Smooth muscle cell (in vitro differentiated cells): ENCODE measurements at regions not wholly inside any gene's neighbourhood (a gene's known extent, or its start where the extent isn't known, plus 50 kb on each side); places are given as distances from the start of the nearest gene placed in this dataset.
A peak's percentile ranks its signal among the peaks of the same experiment; 100 is the strongest.

Experiments used
- DNase-seq: peaks from one replicate; lab custom pipeline; 2025; ENCODE audit not compliant: unreplicated experiment; lab: John Stamatoyannopoulos, UW
- H2AFZ ChIP-seq: fragments of 200-600 bp; sonication (generic); 2 replicates; pipeline ENCODE4 v1.6.0; 2016; ENCODE audit warnings: antibody characterized with exemption, low read depth, mild to moderate bottlenecking
- H3F3A ChIP-seq: fragments of 200-600 bp; sonication (generic); 2 replicates; pipeline ENCODE4 v1.6.0; 2017; ENCODE audit warnings: antibody characterized with exemption, low read depth
- H3K27ac ChIP-seq: fragments of 200-600 bp; sonication (generic); 2 replicates; pipeline ENCODE4 v1.5.1; 2016; ENCODE audit warnings: low read depth, mild to moderate bottlenecking
- H3K27me3 ChIP-seq: fragments of 200-600 bp; sonication (generic); 2 replicates; pipeline ENCODE4 v1.6.1; 2016; ENCODE audit warnings: low read depth, mild to moderate bottlenecking
- H3K36me3 ChIP-seq: fragments of 200-600 bp; sonication (generic); 2 replicates; pipeline ENCODE4 v1.5.1; 2016; ENCODE audit warnings: low read depth
- H3K4me1 ChIP-seq: fragments of 200-600 bp; sonication (generic); 2 replicates; pipeline ENCODE4 v1.5.1; 2016; ENCODE audit warnings: low read depth
- H3K4me2 ChIP-seq: fragments of 200-600 bp; sonication (generic); 2 replicates; pipeline ENCODE4 v1.6.0; 2016; ENCODE audit warnings: mild to moderate bottlenecking
- H3K4me3 ChIP-seq: fragments of 200-600 bp; sonication (generic); 2 replicates; pipeline ENCODE4 v1.5.1; 2016; ENCODE audit warnings: mild to moderate bottlenecking
- H3K79me2 ChIP-seq: fragments of 200-600 bp; sonication (generic); 2 replicates; pipeline ENCODE4 v1.6.0; 2016; ENCODE audit warnings: low read depth, mild to moderate bottlenecking
- H3K9ac ChIP-seq: fragments of 200-600 bp; sonication (generic); 2 replicates; pipeline ENCODE4 v1.6.0; 2016; ENCODE audit warnings: low read depth
- H3K9me3 ChIP-seq: fragments of 200-600 bp; sonication (generic); replicated peaks from 2 replicates; pipeline ENCODE4 v1.5.1; 2016; ENCODE audit warnings: low read depth
- H4K20me1 ChIP-seq: fragments of 200-600 bp; sonication (generic); 2 replicates; pipeline ENCODE4 v1.6.0; 2016; ENCODE audit warnings: low read depth
- WGBS: methylation state at CpG from one replicate; pipeline ENCODE4 v1.1.7; 2016; ENCODE audit warnings: low lambda C conversion rate; 5-methylcytosine and 5-hydroxymethylcytosine counted together
- TF ChIP-seq, protein P1 (sequence below): fragments of 200-600 bp; sonication (generic); IDR thresholded peaks from 2 replicates; pipeline ENCODE4 v1.5.1; 2017; ENCODE audit warnings: borderline replicate concordance, mild to moderate bottlenecking, antibody characterized with exemption; ENCODE audit not compliant: insufficient read depth, poor library complexity, severe bottlenecking

DNA sequence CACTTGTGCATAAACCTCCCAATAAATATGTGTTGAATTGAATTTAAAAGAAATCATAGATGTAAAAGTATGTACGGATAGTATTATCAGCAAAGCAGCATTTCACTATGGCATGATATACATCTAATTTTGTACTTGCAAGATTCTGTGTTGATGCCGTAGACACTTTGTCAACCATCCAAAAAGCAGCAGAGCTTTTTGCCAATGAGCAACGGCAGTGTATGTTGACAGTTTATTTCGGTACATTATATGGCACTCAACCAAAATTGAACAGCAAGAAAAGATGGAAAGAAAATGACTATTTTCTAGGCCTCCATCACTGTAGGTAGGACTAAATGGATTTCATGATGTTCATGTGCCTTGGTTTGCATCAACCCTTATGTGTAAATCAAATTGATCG lies 543.7 kb downstream of the DACH1 start:
- H3K4me3 ChIP-seq, result no peak overlapping the region
- H2AFZ ChIP-seq, result no peak overlapping the region
- H3K79me2 ChIP-seq, result no peaks in the 10 kb centered on the region
- H4K20me1 ChIP-seq, result no peaks in the 10 kb centered on the region
- H3F3A ChIP-seq, result no peaks in the 10 kb centered on the region
- TF ChIP-seq, protein P1, sequence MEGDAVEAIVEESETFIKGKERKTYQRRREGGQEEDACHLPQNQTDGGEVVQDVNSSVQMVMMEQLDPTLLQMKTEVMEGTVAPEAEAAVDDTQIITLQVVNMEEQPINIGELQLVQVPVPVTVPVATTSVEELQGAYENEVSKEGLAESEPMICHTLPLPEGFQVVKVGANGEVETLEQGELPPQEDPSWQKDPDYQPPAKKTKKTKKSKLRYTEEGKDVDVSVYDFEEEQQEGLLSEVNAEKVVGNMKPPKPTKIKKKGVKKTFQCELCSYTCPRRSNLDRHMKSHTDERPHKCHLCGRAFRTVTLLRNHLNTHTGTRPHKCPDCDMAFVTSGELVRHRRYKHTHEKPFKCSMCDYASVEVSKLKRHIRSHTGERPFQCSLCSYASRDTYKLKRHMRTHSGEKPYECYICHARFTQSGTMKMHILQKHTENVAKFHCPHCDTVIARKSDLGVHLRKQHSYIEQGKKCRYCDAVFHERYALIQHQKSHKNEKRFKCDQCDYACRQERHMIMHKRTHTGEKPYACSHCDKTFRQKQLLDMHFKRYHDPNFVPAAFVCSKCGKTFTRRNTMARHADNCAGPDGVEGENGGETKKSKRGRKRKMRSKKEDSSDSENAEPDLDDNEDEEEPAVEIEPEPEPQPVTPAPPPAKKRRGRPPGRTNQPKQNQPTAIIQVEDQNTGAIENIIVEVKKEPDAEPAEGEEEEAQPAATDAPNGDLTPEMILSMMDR, result no peak
- no peaks in the 10 kb centered on the region for H3K27me3 ChIP-seq
- no peaks in the 10 kb centered on the region for H3K9me3 ChIP-seq
- no peak for DNase-seq
- H3K9ac ChIP-seq, result no peak overlapping the region
- H3K27ac ChIP-seq, result no peak overlapping the region
- H3K4me1 ChIP-seq, result no peaks in the 10 kb centered on the region
- no peak overlapping the region for H3K4me2 ChIP-seq
- WGBS, result 92% methylated on average over 5 of the region's 5 CpGs
- H3K36me3 ChIP-seq, result no peaks in the 10 kb centered on the region

DNA sequence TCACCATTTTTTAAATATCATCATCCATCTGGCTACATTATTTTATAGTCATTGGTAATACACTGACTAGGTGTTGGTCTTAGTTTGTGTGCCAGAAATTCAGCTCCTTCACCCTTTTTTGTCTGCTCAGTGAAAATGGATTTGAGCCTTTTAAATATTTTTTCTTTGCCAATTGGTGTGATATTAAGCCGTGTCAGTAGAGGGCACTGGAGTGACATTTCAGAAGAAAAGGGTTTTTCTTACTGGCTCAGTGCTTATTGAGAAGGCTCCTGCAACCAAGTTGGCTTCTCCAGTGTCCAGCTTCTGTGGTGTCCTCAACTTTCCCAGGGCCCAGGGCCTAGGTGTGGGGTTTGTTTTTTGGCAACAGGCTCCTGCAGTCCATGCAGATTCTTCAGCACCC lies 546.6 kb downstream of the DACH1 start:
- WGBS, result 30% methylated on average over 1 of the region's 1 CpG
- TF ChIP-seq, protein P1, result peak; percentile 41
- H3K4me1 ChIP-seq, result peaks cover 8% of the 10 kb centered on the region
- H3K79me2 ChIP-seq, result no peaks in the 10 kb centered on the region
- H3K27ac ChIP-seq, result no peak overlapping the region
- H3K4me2 ChIP-seq, result no peak overlapping the region
- H3K36me3 ChIP-seq, result no peaks in the 10 kb centered on the region
- no peak overlapping the region for H2AFZ ChIP-seq
- H3K4me3 ChIP-seq, result no peak overlapping the region
- H3F3A ChIP-seq, result no peaks in the 10 kb centered on the region
- no peaks in the 10 kb centered on the region for H3K9me3 ChIP-seq
- no peaks in the 10 kb centered on the region for H4K20me1 ChIP-seq
- no peak for DNase-seq
- H3K9ac ChIP-seq, result no peak overlapping the region
- H3K27me3 ChIP-seq, result no peaks in the 10 kb centered on the region

DNA sequence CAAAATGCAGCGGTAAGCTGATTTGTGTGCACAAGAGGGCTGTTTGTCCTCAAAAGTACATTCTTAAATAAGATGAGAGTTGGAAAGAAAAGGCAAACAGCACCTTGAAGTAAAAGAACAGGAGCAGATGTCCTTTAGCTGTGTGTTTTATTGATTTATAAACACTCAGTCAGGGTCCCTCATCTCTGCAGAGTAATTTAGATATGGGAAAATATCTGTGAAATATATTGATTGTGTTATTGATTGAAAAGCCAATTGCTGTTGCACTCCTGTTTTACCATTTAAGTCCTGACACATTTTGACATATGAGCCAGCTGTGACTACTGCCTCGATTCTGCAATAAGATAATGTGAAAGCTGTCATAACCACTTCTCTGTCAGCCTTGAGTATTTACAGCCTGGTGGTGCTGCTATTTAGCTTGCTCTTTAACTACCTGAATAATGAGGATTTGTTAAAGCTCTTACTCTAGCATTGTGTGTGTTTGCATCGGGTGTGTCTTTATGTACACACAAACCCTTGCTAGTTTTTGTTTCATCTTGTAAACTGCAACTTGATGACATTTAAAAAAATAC lies 550.1 kb downstream of the DACH1 start:
- Histone ChIP-seq H3F3A (no peaks in the 10 kb centered on the region), H3K36me3 (no peaks in the 10 kb centered on the region), H4K20me1 (no peaks in the 10 kb centered on the region), H3K4me1 (peaks cover 8% of the 10 kb centered on the region), H3K9ac (no peak overlapping the region), H3K27me3 (no peaks in the 10 kb centered on the region), H3K27ac (no peak overlapping the region), H3K79me2 (no peaks in the 10 kb centered on the region), H3K9me3 (no peaks in the 10 kb centered on the region), H3K4me2 (no peak overlapping the region), H3K4me3 (no peak overlapping the region), H2AFZ (no peak overlapping the region)
- TF ChIP-seq, protein P1, result no peak
- DNase-seq, result no peak
- WGBS, result 79% methylated on average over 3 of the region's 3 CpGs

DNA sequence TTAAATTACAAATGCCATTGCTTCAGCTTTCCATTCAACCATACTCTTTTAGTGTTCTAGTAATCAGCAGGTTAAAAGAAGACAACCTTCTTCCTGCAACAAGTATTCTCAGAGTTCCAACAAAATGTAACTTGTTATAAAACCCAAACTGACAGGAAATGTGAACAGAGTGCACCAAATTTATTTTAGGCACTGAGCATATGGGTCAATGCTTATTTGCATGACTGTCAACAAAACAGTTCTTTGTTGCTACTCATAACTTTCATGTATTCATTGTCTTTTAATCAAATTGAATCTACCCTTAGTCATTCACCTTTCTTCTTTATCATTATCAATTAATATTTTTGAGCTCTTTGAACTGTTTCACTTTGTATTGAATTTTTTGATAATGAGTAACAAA lies 554.1 kb downstream of the DACH1 start:
- Histone ChIP-seq H3K9ac (no peak overlapping the region), H3K4me1 (peaks cover 8% of the 10 kb centered on the region), H3F3A (no peaks in the 10 kb centered on the region), H3K9me3 (no peaks in the 10 kb centered on the region), H3K79me2 (no peaks in the 10 kb centered on the region), H3K27me3 (no peaks in the 10 kb centered on the region), H3K27ac (no peak overlapping the region), H4K20me1 (no peaks in the 10 kb centered on the region), H3K4me3 (no peak overlapping the region), H3K36me3 (no peaks in the 10 kb centered on the region), H2AFZ (no peak overlapping the region), H3K4me2 (no peak overlapping the region)
- TF ChIP-seq, protein P1, result no peak
- DNase-seq, result no peak
